Liver (tissue), 8 donors: ENCODE measurements at regions not wholly inside any gene's neighbourhood (a gene's known extent, or its start where the extent isn't known, plus 50 kb on each side); places are given as distances from the start of the nearest gene placed in this dataset.
A peak's percentile ranks its signal among the peaks of the same experiment; 100 is the strongest.

Experiments used
- DNase-seq: peaks from one replicate; pipeline ENCODE4 v3.0.0-alpha.2; 2017; ENCODE audit warnings: low spot score
- H3K27ac ChIP-seq, 2 donors: one replicate each; pipeline ENCODE4 v1.7.0; 2013; ENCODE audit warnings: inconsistent platforms in 2 of 2, low read length in 2 of 2, control low read depth in 1 of 2, low read depth in 1 of 2, mild to moderate bottlenecking in 1 of 2
- H3K27me3 ChIP-seq, 4 donors: one replicate each; pipeline versions ENCODE4 v1.6.1 to v1.7.0; 2013; ENCODE audit warnings: low read length in 3 of 4, inconsistent platforms in 1 of 4, mild to moderate bottlenecking in 1 of 4, moderate library complexity in 1 of 4; ENCODE audit not compliant: control insufficient read depth in 4 of 4, insufficient read depth in 4 of 4
- H3K36me3 ChIP-seq, 4 donors: one replicate each; pipeline versions ENCODE4 v1.6.1 to v1.7.0; 2013; ENCODE audit warnings: low read length in 3 of 4, mild to moderate bottlenecking in 3 of 4, low read depth in 1 of 4, moderate library complexity in 1 of 4; ENCODE audit not compliant: control insufficient read depth in 4 of 4, insufficient read depth in 3 of 4
- H3K4me1 ChIP-seq, 4 donors: one replicate each; pipeline versions ENCODE4 v1.6.1 to v1.7.0; 2013; ENCODE audit warnings: low read length in 3 of 4, mild to moderate bottlenecking in 3 of 4, moderate library complexity in 1 of 4; ENCODE audit not compliant: control insufficient read depth in 4 of 4, insufficient read depth in 4 of 4
- H3K4me3 ChIP-seq, 3 donors: one replicate each; pipeline versions ENCODE4 v1.6.1 to v1.7.0; 2013; ENCODE audit warnings: low read length in 3 of 3, control low read depth in 1 of 3, low read depth in 1 of 3, mild to moderate bottlenecking in 1 of 3
- H3K9ac ChIP-seq, 2 donors: one replicate each; pipeline ENCODE4 v1.7.0; 2013; ENCODE audit warnings: low read length in 2 of 2, mild to moderate bottlenecking in 2 of 2, moderate library complexity in 2 of 2, control low read depth in 1 of 2, low read depth in 1 of 2
- H3K9me3 ChIP-seq, 4 donors: one replicate each; pipeline versions ENCODE4 v1.6.1 to v1.7.0; 2013; ENCODE audit warnings: low read length in 3 of 4; ENCODE audit not compliant: control insufficient read depth in 4 of 4
- ATF3 ChIP-seq: IDR thresholded peaks from 2 replicates; pipeline ENCODE4 v1.6.1; 2016; ENCODE audit warnings: antibody characterized with exemption
- CTCF ChIP-seq: fragments of 150-350 bp; IDR thresholded peaks from 2 replicates; pipeline ENCODE4 v1.5.1; 2017; ENCODE audit warnings: improper control_type of control experiment, low read depth, low read length; ENCODE audit not compliant: missing input control
- EGR1 ChIP-seq, 2 donors: IDR thresholded peaks; 2 replicates each; pipeline ENCODE4 v1.6.1; 2016 to 2018; ENCODE audit warnings: antibody characterized with exemption in 2 of 2, low read depth in 2 of 2
- FOXA1 ChIP-seq: IDR thresholded peaks from 2 replicates; pipeline ENCODE4 v1.6.1; 2016; ENCODE audit warnings: antibody characterized with exemption
- FOXA2 ChIP-seq: IDR thresholded peaks from 2 replicates; pipeline ENCODE4 v1.6.1; 2016; ENCODE audit warnings: antibody characterized with exemption
- GABPA ChIP-seq, 2 donors: IDR thresholded peaks in 1 of 2; conservative IDR thresholded peaks in 1 of 2; 2 replicates each; pipeline ENCODE4 v1.6.1; 2016; ENCODE audit warnings: antibody characterized with exemption in 2 of 2, mild to moderate bottlenecking in 1 of 2, moderate library complexity in 1 of 2
- HNF4A ChIP-seq, 2 donors: conservative IDR thresholded peaks; 2 replicates each; pipeline ENCODE4 v1.6.1; 2016; ENCODE audit warnings: antibody characterized with exemption in 2 of 2, mild to moderate bottlenecking in 2 of 2
- HNF4G ChIP-seq: IDR thresholded peaks from 2 replicates; pipeline ENCODE4 v1.6.1; 2016; ENCODE audit warnings: antibody characterized with exemption
- JUND ChIP-seq, 2 donors: IDR thresholded peaks; 2 replicates each; pipeline ENCODE4 v1.6.1; 2016; ENCODE audit warnings: antibody characterized with exemption in 2 of 2
- MAX ChIP-seq: IDR thresholded peaks from 2 replicates; pipeline ENCODE4 v1.6.1; 2016; ENCODE audit warnings: antibody characterized with exemption
- NR2F2 ChIP-seq: IDR thresholded peaks from 2 replicates; pipeline ENCODE4 v1.6.1; 2016; ENCODE audit warnings: antibody characterized with exemption
- RAD21 ChIP-seq, 2 donors: IDR thresholded peaks; 2 replicates each; pipeline ENCODE4 v1.6.1; 2016; ENCODE audit warnings: antibody characterized with exemption in 2 of 2, mild to moderate bottlenecking in 2 of 2
- REST ChIP-seq: IDR thresholded peaks from 2 replicates; pipeline ENCODE4 v1.6.1; 2016; ENCODE audit warnings: antibody characterized with exemption, mild to moderate bottlenecking
- RXRA ChIP-seq, 2 donors: IDR thresholded peaks; 2 replicates each; pipeline ENCODE4 v1.6.1; 2017 to 2018; ENCODE audit warnings: antibody characterized with exemption in 2 of 2, mild to moderate bottlenecking in 1 of 2
- SP1 ChIP-seq: IDR thresholded peaks from 2 replicates; pipeline ENCODE4 v1.6.1; 2018; ENCODE audit warnings: antibody characterized with exemption, mild to moderate bottlenecking
- TAF1 ChIP-seq: conservative IDR thresholded peaks from 2 replicates; pipeline ENCODE4 v1.6.1; 2016; ENCODE audit warnings: antibody characterized with exemption, mild to moderate bottlenecking
- YY1 ChIP-seq: IDR thresholded peaks from 2 replicates; pipeline ENCODE4 v1.6.1; 2016; ENCODE audit warnings: antibody characterized with exemption, mild to moderate bottlenecking
- ZBTB33 ChIP-seq: IDR thresholded peaks from 2 replicates; pipeline ENCODE4 v1.6.1; 2016; ENCODE audit warnings: antibody characterized with exemption
- WGBS: extraction: QIAGEN DNeasy Blood & Tissue Kit; methylation state at CpG from one replicate; pipeline ENCODE4 v1.1.7; 2013; 5-methylcytosine and 5-hydroxymethylcytosine counted together
- donor health status: healthy.
- donor health status: healthy.
- donor health status: healthy.
- donor health status: healthy.
- donor health status: healthy.

- H3K9me3 ChIP-seq = peaks cover 0 to 3% (median 0%) of the 10 kb centered on the region in 4 donors
- H3K4me1 ChIP-seq = no peaks in the 10 kb centered on the region
- no peak overlapping the region for H3K4me3 ChIP-seq
- DNase-seq = no peak
- H3K27ac ChIP-seq = no peak overlapping the region
- no peak for TF ChIP-seq FOXA2
- peak; percentile 99 for TF ChIP-seq REST
- H3K9ac ChIP-seq = no peak overlapping the region
- 11% methylated on average over 3 of the region's 3 CpGs for WGBS
- H3K27me3 ChIP-seq = no peaks in the 10 kb centered on the region
- H3K36me3 ChIP-seq = no peaks in the 10 kb centered on the region
Measured at GRCh38 chr2:58834404-58834803, 593.3 kb upstream of the FANCL start.

GRCh38 chr2:58826795-58827194, 585.7 kb upstream of the FANCL start:
- DNase-seq = no peak
- no peak overlapping the region for H3K4me3 ChIP-seq
- peaks cover 0 to 8% (median 2%) of the 10 kb centered on the region in 4 donors for H3K9me3 ChIP-seq
- no peaks in the 10 kb centered on the region for H3K4me1 ChIP-seq
- 88% methylated on average over 2 of the region's 2 CpGs for WGBS
- H3K27me3 ChIP-seq = no peaks in the 10 kb centered on the region
- no peak overlapping the region for H3K9ac ChIP-seq
- no peaks in the 10 kb centered on the region for H3K36me3 ChIP-seq
- TF ChIP-seq EGR1 (IDR thresholded peaks at IDR 0.05; ENCODE audit: low read depth in 2 of 2) = no peak
- no peak for TF ChIP-seq CTCF
- TF ChIP-seq RXRA (IDR thresholded peaks at IDR 0.05) = no peak
- no peak for TF ChIP-seq MAX
- TF ChIP-seq FOXA2 = no peak
- no peak for TF ChIP-seq GABPA (IDR thresholded peaks at IDR 0.05 in 1 of 2, conservative IDR thresholded peaks at IDR 0.05 in 1 of 2)
- TF ChIP-seq TAF1 = no peak
- no peak for TF ChIP-seq FOXA1
- no peak for TF ChIP-seq ATF3
- no peak for TF ChIP-seq RAD21 (IDR thresholded peaks at IDR 0.05)
- TF ChIP-seq SP1 = no peak
- no peak for TF ChIP-seq HNF4A (conservative IDR thresholded peaks at IDR 0.05)
- TF ChIP-seq NR2F2 = no peak
- TF ChIP-seq JUND (IDR thresholded peaks at IDR 0.05) = no peak
- no peak for TF ChIP-seq HNF4G
- no peak for TF ChIP-seq YY1
- no peak for TF ChIP-seq ZBTB33
- no peak overlapping the region for H3K27ac ChIP-seq
